GM19351 (cell line): ENCODE measurements at regions not wholly inside any gene's neighbourhood (a gene's known extent, or its start where the extent isn't known, plus 50 kb on each side); places are given as distances from the start of the nearest gene placed in this dataset.

Source experiments
- ATAC-seq: cut with Tn5 transposase; IDR thresholded peaks from one replicate; pipeline ENCODE4 v1.9.1; 2021; ENCODE audit warnings: mild to moderate bottlenecking, moderate library complexity; ENCODE audit not compliant: unreplicated experiment

GRCh38 chr2:11013196-11013595, 101.5 kb downstream of the KCNF1 start:
- no peak for ATAC-seq

DNA sequence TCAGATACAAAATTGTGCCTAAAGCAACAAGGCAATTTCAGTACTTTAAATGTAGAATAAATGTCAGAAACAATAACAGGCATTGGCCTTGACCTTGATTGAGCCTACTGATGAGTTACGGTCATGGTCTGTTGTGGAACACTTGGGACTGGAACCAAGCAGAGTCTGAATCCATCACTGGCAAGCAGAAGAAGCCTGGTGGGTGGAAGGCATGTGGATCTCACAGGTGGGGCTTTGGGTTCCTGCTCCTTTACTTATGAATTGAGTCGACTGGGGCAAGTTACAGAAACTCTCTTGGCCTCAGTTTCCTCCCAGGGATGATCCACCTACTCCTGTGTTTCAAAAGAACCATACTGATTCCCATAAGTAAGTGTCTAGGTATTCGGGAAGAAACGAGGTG, 102.3 kb downstream of the KCNF1 start:
- ATAC-seq: no peak

- no peak for ATAC-seq
Measured at GRCh38 chr2:11016735-11017388, 105.1 kb downstream of the KCNF1 start.

DNA sequence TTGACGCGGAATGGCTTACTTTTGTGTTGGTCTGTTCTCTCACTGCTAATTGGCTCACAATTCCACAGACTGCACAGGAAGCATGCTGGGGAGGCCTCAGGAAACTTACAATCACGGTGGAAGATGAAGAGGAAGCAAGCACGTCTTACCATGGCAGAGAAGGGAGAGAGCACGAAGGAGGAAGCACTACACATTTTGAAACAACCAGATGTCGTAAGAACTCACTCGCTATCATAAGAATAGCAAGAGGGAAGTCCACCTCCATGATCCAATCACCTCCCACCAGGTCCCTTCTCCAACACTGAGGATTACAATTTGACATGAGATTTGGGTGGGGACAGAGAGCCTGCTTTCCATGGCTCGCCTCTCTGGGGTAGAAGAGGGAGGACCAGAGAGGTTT, 106.2 kb downstream of the KCNF1 start:
- ATAC-seq: no peak

DNA sequence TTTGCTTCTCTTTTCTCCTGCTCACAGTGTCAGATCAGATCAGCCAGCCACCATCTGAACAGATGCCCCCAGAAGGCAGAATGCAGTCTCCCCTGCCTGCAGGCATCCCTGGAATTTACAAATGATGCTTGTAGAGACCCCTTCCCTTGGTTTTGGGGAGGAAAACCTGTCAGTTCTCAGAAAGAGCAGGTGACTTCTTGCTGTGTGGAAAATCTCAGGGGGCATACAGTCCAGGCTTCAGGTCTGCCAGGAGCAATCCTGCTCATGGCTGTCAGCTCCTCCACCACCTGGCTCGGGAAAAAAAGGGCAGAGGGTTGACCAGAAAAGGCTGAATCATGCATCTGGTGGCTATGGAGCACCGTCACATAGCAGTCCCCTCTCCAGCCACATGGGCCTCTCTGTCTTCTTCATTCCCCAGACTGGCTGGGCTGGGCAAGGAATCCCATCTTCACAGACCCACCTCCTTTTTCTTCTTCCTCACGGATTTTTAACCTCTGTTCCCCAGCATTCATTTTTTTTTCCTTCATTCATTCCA, 107.0 kb downstream of the KCNF1 start:
- no peak for ATAC-seq

GRCh38 chr2:11019614-11020013, 107.9 kb downstream of the KCNF1 start:
- no peak for ATAC-seq

GRCh38 chr2:11022064-11022463, 110.3 kb downstream of the KCNF1 start:
- no peak for ATAC-seq

DNA sequence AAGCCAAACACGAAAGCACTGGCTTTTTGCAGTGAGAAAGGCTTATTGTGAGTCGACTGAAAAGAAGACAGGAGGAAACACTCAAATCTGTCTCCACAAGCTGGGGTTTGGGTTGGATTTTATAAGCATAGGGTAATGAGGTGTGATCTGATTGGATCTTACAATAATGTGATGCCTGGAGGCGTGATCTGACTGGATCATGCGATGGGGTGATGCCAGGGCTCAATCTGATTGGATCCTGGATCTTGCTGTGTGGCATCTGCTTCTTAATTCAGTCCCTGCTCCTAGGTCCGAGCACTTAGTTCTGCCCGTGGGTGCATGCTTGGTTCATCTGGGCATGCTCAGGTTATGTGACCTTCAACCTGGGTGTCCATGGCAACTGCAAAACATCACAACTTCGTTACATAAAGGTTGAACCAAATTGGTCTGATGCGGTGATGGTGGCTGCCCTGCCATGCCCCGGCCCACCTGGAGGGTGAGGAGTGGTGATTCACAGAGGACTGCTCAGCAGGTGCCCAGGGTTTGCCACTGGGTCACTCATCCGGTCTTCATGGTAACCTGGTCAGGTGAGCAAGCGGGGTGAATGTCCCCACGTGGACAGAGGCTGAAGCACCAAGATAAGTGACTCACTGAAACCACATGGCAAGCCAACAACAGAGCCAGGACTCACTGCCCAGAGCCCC, 111.0 kb downstream of the KCNF1 start:
- ATAC-seq: no peak

DNA sequence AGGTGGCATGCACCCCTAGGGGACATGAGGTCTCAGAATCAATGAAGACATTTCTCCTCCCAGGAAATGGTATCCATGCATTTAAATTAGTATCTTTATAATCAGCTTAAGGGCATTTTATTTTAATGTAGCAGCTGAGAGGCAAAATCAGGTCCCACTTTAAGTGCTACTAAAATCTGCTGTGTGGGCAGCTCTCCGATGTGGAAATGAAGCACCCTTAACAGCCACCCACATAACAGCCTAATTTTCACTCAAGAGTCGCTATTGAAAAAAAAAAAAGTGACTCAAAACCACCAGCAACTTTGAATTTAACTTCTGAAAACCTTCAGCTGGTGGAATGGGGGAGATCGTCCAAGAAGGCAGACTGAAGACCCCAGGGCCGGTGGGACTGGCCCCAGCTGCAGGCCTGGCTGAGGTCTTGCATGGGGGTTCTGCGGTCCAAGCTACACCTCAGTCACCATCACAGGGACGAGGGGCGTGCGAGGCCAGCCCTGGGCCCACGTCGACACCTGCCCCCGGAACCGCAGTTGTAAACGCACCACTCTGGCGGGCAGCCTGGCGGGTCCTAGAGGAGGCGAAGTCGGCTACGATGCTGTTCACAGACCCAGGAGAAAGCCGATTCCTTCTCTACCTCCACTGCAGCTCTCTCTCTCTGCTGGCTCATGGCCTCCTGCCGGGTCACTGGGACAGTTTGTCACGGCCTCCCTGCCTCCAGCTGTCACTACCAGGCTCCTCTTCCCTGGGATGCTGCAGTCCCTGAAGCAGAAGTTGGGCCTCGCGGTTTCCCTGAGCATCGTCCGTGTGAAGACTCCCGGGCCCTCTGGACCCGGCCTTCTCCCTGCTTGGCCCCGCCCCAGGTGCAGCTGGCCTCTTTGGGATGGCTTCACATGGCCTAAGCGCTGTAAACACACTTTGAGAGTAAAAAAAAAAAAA, 111.9 kb downstream of the KCNF1 start:
- ATAC-seq: no peak

DNA sequence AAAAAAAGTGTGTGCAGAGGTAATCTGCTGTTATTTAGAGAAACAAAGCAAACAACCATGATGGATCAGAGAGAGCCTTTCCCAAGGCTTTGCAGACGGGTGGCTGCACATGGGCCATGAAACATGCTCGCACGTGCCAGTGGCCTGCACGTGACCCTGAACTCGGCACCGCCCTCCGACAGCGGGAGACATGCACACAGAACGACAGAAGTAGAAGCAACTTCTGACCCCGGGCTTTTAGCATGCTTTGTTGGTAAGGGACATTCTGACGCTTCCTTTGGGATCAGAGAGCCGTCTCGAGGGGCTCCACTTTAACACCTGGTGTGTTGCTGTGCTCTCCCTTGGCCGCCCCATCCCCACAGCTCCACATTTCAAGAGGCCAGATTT, 112.5 kb downstream of the KCNF1 start:
- no peak for ATAC-seq

GRCh38 chr2:11024687-11025086, 113.0 kb downstream of the KCNF1 start:
- no peak for ATAC-seq

GRCh38 chr2:11026286-11026921, 114.7 kb downstream of the KCNF1 start:
- no peak for ATAC-seq

GRCh38 chr2:11027195-11027594, 115.5 kb downstream of the KCNF1 start:
- ATAC-seq: no peak

DNA sequence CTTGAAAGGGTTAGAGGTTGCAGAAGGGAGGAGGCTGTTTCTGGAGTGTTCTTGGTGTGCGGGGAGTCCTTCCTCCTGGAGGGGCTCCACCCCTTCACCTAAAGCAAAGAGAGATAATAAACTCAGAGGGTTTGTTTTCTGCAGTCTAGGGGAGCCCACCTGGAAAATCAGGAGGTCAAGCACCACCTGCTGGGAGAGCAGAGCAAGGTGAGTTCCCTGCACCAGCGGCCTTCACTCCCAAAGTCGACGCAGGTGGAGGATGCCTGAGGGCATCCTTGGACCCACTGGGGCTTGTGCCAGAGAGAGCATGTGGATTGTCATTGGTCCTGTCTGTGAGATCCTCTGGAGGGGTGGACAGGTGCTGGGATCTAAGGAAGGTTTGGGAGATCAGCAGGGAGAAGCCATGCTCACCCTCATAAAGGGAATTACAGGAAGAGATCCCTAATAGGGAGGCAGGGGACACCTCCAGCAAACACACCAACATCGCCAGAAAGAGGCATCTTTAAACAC, 116.7 kb downstream of the KCNF1 start:
- ATAC-seq: no peak

DNA sequence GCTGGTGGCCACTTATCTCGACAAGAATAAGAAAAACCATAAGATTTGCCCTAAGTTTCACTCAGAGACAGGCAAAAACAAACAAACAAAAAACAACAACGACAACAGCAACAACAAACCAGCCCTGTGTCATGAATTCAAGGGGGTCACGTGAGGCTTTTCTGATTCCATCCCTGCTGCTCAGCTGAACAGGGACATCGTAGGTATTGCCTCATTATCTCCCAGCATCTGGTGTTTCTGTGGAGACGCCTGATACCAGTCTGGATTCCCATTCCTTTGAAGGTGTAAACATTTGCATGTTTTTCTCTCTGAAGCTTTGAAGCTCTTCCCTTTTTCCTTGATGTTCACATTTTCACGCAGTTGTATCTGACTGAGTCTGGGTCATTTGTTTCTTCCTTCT, 117.4 kb downstream of the KCNF1 start:
- ATAC-seq: no peak

DNA sequence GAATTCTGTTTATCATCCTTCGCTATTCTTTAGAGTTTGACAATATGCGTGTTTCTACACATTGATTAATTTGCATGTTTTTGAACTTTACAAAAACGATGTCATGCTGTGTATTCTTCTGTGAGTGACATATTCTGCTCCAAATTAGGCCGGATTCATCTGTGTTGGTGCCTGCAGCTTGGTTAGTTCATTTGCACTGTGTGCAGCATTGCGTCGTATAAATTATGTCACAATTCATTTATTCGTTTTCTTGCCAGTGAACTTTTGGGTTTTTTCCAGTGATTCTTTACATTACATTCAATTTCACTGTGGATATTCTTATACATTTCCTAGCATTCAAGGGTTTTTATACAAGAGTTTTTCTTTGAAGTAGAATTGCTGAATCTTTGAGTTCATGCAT, 118.3 kb downstream of the KCNF1 start:
- no peak for ATAC-seq

- ATAC-seq: no peak
Measured at GRCh38 chr2:11030909-11031308, 119.2 kb downstream of the KCNF1 start.

DNA sequence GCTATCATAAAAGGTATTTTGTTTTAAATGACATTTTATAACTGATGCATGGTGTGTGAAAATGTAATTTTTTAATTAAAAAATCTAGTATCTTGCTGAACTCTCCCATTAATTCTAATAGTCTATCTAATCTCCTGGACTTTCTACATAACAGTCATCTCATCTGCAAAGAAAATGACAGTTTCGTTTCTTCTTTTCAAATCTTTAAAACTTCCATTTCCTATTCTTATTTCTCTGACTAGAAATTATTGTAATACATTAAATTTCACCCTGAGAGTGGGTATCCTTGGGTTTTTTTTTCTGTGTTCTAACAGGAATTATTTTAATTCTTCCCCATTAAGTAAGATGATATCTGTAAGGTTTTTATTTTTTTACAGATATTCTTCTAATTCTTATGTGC, 120.1 kb downstream of the KCNF1 start:
- no peak for ATAC-seq

GRCh38 chr2:11032396-11032795, 120.7 kb downstream of the KCNF1 start:
- no peak for ATAC-seq

DNA sequence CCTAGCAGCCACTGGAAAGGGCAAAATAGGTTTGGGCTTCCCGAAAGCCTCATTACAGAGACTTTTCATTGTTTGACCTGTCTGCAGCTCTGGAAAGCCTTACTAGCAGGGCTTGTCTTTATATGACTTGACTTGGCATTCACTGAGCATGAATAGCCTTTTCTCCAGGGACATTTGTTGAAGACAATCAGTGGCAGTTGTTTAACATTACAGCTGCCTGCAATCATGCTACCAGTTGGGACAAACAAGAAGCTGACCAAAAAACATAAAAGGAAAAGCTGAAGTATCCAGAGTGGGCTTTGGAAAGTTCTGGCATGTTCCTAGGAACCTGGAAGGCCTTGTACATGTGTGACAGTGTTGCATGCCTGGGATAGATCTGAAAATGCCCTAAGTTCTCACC, 121.4 kb downstream of the KCNF1 start:
- ATAC-seq: no peak

DNA sequence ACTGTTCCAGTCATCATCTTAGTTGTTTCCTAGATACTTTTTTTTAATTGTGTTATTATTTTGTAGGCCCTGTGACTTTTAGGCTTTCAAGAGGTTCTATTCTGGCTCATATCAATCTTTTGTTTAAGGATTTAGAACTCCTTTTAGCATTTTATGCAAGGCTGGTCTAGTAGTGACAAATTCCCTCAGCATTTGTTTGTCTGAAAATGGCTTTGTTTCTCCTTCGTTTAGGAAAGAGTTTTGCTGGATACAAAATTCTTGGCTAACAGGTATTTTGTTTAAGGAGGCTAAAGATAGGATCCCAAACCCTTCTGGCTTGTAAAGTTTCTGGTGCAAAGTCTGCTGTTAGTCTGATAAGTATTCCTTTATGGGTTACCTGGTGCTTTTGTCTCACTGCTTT, 116.6 kb upstream of the SLC66A3 start:
- no peak for ATAC-seq
